22Rv1 (cell line): ENCODE measurements at regions not wholly inside any gene's neighbourhood (a gene's known extent, or its start where the extent isn't known, plus 50 kb on each side); places are given as distances from the start of the nearest gene placed in this dataset.
"Not testable (repeated sequence)": the region's sequence is repeated elsewhere in the genome, so short reads cannot be mapped to it uniquely, and the experiment has no call there.

Source experiments
- H3K27ac ChIP-seq: fragments of 450-650 bp; 2 replicates; pipeline ENCODE4 v1.5.1; 2017
- ZFX ChIP-seq: fragments of 450-650 bp; IDR thresholded peaks from 2 replicates; pipeline ENCODE4 v1.6.1; 2017; ENCODE audit warnings: antibody characterized with exemption, borderline replicate concordance
- TF ChIP-seq, protein P1 (sequence below): fragments of 450-650 bp; IDR thresholded peaks from 2 replicates; pipeline ENCODE4 v1.5.1; 2017; ENCODE audit warnings: mild to moderate bottlenecking

DNA sequence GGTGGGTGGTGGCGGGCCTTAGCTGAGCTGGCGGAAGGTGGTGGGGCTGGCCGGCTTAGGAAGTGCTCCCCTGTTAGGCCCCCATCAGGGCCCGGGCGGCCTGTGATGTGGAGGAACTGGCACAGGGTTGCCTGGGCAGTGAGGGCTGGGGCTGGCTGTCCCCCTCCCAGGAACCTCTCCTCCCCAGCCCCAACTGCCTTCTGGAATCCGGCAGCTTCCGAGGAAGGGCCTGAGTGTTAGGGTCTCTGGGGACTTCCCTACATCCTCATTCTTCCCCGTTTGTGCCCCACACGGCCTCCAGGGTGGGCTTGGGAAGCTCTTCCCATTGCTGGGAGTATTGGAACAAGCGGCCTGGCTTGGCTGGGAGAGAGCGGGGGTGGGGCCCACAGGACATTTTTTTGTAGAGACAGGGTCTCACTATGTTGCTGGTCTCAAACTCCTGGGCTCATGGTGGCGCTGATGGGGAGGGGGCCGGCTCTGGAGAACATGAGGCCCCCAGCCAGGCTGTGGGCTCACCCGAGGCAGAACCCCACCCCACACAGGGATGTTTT lies 89.9 kb upstream of the CIBAR2 start:
- H3K27ac ChIP-seq, result no peak overlapping the region

DNA sequence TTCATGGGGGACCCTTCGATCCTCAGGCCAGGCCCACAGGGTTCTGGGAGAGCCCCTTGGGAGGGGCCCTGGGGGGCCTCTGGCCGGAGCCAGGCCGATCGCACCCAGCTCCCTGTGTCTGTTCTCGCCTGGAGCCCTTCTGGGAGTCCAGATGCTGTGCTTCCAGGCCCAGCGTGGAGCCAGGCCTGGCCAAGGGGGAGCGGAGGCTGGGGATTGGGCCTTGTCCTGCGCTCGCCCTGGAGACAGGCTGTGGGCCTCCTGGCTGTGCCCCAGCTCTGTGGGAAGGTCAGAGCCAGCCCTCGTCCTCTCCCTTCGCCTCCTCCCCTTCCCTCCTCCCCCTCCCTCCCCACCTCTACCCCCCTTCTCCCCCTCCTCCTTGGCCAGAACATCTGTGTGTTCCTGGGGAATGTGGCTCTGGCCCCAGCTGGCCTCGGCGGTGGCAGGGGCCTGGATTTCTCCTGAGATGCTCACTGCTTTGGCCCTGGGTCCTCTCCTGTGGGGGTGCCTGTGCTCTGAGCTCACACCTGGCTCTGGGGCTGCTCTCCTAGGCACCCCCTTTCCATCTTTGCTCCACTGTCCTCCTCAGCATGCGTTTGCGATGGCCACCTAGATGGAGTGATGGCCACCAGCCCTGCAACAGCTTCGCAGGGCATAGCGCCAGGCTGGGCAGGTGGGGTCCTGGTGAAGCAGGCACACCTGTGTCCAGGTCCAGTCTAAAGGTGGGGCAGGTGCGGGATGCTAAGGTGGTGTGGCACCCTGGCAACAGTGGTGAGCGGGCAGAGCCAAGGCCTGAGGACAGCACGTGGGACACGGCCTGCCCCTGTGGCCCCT lies 90.6 kb upstream of the CIBAR2 start:
- no peak overlapping the region for H3K27ac ChIP-seq
- no peak for TF ChIP-seq ZFX
- TF ChIP-seq, protein P1, sequence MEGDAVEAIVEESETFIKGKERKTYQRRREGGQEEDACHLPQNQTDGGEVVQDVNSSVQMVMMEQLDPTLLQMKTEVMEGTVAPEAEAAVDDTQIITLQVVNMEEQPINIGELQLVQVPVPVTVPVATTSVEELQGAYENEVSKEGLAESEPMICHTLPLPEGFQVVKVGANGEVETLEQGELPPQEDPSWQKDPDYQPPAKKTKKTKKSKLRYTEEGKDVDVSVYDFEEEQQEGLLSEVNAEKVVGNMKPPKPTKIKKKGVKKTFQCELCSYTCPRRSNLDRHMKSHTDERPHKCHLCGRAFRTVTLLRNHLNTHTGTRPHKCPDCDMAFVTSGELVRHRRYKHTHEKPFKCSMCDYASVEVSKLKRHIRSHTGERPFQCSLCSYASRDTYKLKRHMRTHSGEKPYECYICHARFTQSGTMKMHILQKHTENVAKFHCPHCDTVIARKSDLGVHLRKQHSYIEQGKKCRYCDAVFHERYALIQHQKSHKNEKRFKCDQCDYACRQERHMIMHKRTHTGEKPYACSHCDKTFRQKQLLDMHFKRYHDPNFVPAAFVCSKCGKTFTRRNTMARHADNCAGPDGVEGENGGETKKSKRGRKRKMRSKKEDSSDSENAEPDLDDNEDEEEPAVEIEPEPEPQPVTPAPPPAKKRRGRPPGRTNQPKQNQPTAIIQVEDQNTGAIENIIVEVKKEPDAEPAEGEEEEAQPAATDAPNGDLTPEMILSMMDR, result no peak

More for the DNA sequence above, 89.9 kb upstream of the CIBAR2 start:
- TF ChIP-seq ZFX, result no peak
- TF ChIP-seq, protein P1, result no peak

DNA sequence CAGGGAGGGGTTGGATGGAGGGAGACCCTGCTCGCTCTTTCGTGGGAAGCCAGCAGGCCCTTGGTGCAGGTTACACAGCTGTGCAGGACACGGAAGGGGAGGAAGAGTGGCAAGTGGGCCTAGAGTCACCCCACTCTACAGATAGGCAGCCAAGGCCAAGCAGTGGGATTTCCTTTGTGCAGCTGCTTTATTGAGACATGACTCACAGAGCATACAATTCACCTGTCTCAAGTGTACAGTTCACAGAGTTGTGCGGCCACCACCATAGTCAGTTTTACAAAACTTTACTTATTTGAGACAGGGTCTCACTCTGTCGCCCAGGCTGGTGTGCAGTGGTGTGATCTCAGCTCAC lies 91.2 kb upstream of the CIBAR2 start:
- no peak overlapping the region for H3K27ac ChIP-seq
- TF ChIP-seq, protein P1, result no peak
- no peak for TF ChIP-seq ZFX

DNA sequence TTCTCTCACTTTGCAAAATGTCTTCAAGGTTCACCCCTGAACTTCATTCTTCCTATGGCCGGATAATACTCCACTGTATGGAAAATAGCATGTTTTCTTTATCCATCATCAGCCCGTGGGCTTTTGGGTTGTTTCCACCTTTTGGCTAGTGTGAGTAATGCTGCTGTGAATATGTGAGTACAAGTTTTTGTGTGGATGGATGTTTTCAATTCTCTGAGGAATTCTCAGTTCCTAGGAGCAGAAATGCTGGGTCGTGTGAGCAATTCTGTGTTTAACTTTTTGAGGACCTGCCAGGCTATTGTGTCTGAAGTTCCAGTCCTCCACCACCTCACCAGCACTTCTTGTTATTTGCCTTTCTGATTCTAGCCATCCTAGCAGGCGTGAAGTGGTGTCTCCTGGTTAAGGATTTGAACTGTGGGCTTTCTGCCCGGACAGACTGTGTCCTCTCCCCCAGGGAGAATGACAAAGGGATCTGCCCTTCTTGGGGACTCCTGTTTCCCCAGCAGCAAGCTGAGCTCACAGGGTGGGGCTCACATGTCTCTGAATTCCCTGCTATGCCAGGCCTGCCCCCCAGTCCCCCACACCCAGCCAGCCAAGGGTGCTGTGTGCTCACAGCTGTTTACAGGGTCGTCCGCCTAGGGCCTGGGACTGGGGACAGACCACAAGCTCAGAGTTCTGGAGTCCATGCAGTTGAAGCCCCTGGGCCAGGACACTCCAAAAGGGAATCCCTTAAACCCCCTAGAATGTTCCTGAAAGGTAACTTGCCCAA lies 92.2 kb upstream of the CIBAR2 start:
- TF ChIP-seq, protein P1, result no peak
- no peak for TF ChIP-seq ZFX
- H3K27ac ChIP-seq, result no peak overlapping the region

DNA sequence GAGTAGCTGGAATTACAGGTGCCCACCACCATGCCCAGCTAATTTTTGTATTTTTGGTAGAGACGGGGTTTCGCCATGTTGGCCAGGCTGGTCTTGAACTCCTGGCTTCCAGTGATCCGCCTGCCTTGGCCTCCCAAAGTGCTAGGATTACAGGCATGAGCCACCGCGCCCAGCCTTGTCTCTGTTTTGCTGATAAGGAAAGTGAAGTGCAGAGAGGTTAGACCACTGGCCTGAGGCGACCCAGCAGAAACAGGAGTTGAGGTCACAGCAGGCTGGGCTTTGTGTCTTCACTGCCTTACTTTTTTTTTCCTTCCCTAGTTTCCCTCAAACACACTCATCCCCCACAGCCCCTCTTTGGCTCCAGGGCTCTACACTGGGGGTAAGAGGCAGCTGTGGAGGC lies 93.0 kb upstream of the CIBAR2 start:
- H3K27ac ChIP-seq, result not testable (repeated sequence)

DNA sequence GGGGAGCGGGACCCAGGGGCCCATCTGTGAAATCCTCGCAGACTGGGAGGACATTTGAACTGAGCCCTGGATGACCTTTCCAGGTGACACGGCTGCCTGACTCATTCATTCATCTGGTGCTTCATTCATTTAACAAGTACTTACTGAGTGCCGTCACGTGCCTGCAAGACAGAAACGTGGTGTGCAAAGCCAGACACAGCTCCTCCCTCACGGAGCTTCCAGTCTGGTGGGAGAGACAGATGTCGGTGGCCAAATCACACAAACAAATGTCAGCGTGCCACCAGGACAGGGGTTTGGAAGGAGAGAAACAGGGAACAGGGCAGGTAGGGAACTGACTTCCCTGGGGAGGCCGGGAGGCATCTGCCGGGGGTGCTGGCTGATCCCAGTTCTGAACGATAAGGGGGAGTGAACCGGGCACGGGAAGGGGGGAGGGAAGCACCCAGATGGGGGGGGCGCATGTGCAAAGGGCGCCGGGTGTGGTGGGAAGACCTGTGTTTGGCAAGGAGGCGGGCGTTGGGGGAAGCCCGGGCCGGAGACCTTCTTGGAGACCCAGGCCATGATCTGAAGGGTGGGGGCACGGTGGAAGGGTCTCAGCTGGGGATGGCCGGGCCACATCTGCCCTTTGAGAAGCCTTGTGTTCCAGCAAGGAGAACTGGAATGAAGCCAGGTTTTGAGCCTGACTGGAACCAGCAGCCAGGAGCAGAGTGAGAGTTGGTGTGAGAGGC lies 93.6 kb upstream of the CIBAR2 start:
- no peak for TF ChIP-seq ZFX
- TF ChIP-seq, protein P1, result no peak
- H3K27ac ChIP-seq, result no peak overlapping the region

DNA sequence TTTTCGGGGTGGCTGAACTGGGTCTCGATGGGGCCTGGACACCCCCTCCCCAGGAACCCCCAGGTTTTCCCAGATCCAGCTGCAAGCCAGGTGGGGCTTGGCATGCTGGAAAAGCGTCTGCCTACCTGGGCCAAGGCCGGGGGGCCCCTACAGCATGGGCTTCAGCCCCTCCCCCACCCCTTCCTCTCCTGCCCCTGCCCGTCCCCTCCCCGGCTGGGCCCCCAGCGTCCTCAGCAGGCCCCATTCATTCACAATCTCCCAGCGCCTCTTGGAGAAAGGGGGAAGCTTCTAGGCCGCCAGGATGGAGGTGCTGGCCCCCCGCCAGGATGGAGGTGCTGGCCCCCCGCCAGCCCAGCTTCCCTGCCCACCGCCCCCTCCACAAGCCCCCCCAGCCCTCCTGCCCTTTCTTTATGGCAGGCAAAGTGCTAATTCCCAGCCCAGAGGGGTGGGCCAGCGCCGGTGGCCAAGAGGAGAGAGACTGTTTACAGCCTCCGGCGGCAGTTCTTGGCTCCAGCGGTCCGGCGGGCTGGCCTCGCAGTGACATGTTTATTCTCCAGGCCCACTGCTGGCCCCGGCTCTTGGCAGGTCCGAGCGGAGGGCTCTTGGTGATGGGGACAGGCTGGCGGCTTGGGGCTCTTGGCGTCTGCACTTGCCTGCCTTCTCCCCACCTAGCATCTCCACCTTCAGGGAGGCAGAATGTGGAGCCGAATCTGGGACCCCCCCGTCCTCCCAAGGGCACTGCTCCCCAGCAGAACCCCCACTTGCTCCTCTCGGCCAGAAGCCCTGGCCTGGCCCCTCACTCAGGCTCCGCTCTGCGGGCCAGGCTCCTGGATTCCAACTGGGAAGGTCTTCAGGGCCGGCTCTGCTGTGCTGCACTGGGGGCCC lies 94.4 kb upstream of the CIBAR2 start:
- no peak overlapping the region for H3K27ac ChIP-seq

More for the DNA sequence above, 94.4 kb upstream of the CIBAR2 start:
- TF ChIP-seq, protein P1, result no peak
- TF ChIP-seq ZFX, result no peak
